Chondrocyte (in vitro differentiated cells): ENCODE measurements at regions not wholly inside any gene's neighbourhood (a gene's known extent, or its start where the extent isn't known, plus 50 kb on each side); places are given as distances from the start of the nearest gene placed in this dataset.

Experiments used
- DNase-seq: peaks from one replicate; pipeline ENCODE4 v3.0.0; 2021; ENCODE audit warnings: mixed read lengths, low spot score
- H3K27ac Mint-ChIP-seq: one replicate; pipeline ENCODE4 v1.8.0; 2021; ENCODE audit warnings: mild to moderate bottlenecking, moderate library complexity, mixed read lengths; ENCODE audit not compliant: unreplicated experiment
- H3K27me3 Mint-ChIP-seq: 2 replicates; pipeline ENCODE4 v1.8.0; 2021; ENCODE audit warnings: low read depth, mixed read lengths
- H3K36me3 Mint-ChIP-seq: 2 replicates; pipeline ENCODE4 v1.8.0; 2021; ENCODE audit warnings: low read depth, mixed read lengths
- H3K4me1 Mint-ChIP-seq: 2 replicates; pipeline ENCODE4 v1.8.0; 2021; ENCODE audit warnings: low read depth, mild to moderate bottlenecking, mixed read lengths
- H3K4me3 Mint-ChIP-seq: one replicate; pipeline ENCODE4 v1.8.0; 2021; ENCODE audit warnings: mild to moderate bottlenecking, moderate library complexity, mixed read lengths; ENCODE audit not compliant: unreplicated experiment
- H3K9me3 Mint-ChIP-seq: 2 replicates; pipeline ENCODE4 v1.8.0; 2021; ENCODE audit warnings: low read depth, mixed read lengths
- CTCF ChIP-seq: fragments of 200-600 bp; sonication (generic); IDR thresholded peaks from 2 replicates; pipeline ENCODE4 v1.5.0; 2021; ENCODE audit warnings: antibody characterized with exemption, mild to moderate bottlenecking, moderate library complexity

GRCh38 chr15:91521548-91521947 lies 332.0 kb upstream of the SLCO3A1 start:
- no peaks in the 10 kb centered on the region for H3K27me3 Mint-ChIP-seq
- TF ChIP-seq CTCF = no peak
- peaks cover 22% of the 10 kb centered on the region for H3K4me1 Mint-ChIP-seq
- H3K36me3 Mint-ChIP-seq = no peaks in the 10 kb centered on the region
- no peaks in the 10 kb centered on the region for H3K9me3 Mint-ChIP-seq
- H3K27ac Mint-ChIP-seq = no peak overlapping the region
- no peak for DNase-seq
- H3K4me3 Mint-ChIP-seq = no peak overlapping the region

DNA sequence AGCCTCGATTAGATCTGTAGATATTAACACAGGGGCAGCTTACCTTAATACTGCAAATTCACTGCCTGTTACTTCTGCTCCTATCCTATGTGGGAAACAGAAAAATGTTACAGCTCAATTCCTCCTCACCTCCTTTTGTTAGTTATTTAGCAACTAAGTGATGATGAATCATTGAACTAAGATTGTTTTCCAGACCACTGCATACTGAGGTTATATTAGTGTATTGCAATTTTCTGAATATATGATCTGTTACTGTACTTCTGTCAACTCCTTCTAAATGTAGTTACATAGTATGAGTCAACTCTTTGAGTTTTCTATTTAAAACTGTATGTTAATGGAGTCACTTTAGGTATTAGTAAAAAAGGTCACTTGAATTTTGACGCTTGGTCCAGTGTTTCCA lies 331.5 kb upstream of the SLCO3A1 start:
- Mint-ChIP-seq H3K27ac (no peak overlapping the region), H3K4me1 (peaks cover 21% of the 10 kb centered on the region), H3K4me3 (no peak overlapping the region), H3K36me3 (no peaks in the 10 kb centered on the region), H3K9me3 (no peaks in the 10 kb centered on the region), H3K27me3 (no peaks in the 10 kb centered on the region)
- DNase-seq = no peak
- no peak for TF ChIP-seq CTCF

DNA sequence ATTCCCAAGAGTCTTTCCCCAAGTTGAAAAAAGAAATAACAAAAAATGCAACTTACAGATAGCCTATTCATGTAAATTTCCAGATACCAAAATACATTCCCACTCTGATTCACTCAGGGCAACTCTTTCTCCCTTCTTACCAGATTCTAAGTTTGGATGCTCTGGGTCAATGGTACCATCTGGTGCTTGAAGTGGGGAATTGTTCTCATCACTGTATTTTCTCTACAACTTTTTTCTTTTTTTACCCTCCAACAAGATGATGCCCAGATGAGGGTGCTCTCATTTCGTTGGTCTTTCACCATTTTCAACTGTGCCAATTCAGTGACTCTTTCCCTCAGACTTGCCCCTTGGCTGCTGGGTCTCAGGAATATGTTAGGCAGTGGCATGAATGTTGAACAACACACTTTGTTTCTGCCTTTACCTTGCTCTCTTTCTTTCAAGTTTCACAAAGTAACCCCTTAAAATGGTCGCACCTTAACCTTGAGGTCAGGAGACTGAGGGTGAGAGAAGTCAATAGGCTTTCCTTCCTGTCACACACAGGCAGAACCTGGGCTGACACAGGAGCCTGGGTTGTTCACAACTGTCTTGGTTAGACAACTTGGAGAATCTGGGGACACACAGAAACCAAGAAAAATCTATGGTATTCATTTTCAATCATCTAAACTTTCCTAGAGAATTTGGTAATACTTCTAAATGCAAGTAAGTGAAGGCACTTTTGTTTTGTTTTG lies 330.7 kb upstream of the SLCO3A1 start:
- H3K9me3 Mint-ChIP-seq = no peaks in the 10 kb centered on the region
- no peaks in the 10 kb centered on the region for H3K36me3 Mint-ChIP-seq
- H3K4me3 Mint-ChIP-seq = no peak overlapping the region
- H3K27me3 Mint-ChIP-seq = no peaks in the 10 kb centered on the region
- peaks cover 15% of the 10 kb centered on the region for H3K4me1 Mint-ChIP-seq
- no peak for DNase-seq
- H3K27ac Mint-ChIP-seq = no peak overlapping the region
- TF ChIP-seq CTCF = peak; percentile 78

- Mint-ChIP-seq H3K36me3 (no peaks in the 10 kb centered on the region), H3K9me3 (no peaks in the 10 kb centered on the region), H3K27ac (no peak overlapping the region), H3K4me3 (no peak overlapping the region), H3K4me1 (peaks cover 15% of the 10 kb centered on the region), H3K27me3 (no peaks in the 10 kb centered on the region)
- no peak for TF ChIP-seq CTCF
- no peak for DNase-seq
These were observed 329.9 kb upstream of the SLCO3A1 start for GRCh38 chr15:91523596-91523995.

- Mint-ChIP-seq H3K36me3 (no peaks in the 10 kb centered on the region), H3K27ac (no peak overlapping the region), H3K27me3 (peaks cover 2% of the 10 kb centered on the region), H3K4me1 (peaks cover 15% of the 10 kb centered on the region), H3K4me3 (no peak overlapping the region), H3K9me3 (no peaks in the 10 kb centered on the region)
- no peak for DNase-seq
- TF ChIP-seq CTCF = no peak
These were observed 329.0 kb upstream of the SLCO3A1 start for GRCh38 chr15:91524534-91524933.
